ENCODE measurements at regions not wholly inside any gene's neighbourhood (a gene's known extent, or its start where the extent isn't known, plus 50 kb on each side); places are given as distances from the start of the nearest gene placed in this dataset.
A peak's percentile ranks its signal among the peaks of the same experiment; 100 is the strongest.

- H3K4me1 ChIP-seq = no peaks in the 10 kb centered on the region
- no peak for DNase-seq
- H3K27me3 ChIP-seq = no peaks in the 10 kb centered on the region
- no peak overlapping the region for H3K27ac ChIP-seq
- no peaks in the 10 kb centered on the region for H3K36me3 ChIP-seq
- TF ChIP-seq CTCF (IDR thresholded peaks at IDR 0.05) = no peak
- no peak for TF ChIP-seq POLR2A (IDR thresholded peaks at IDR 0.05)
- intact Hi-C loops (cut with DNase I; ENCODE audit: low total_unique reads) = no loop called here
- H3K9me3 ChIP-seq = no peaks in the 10 kb centered on the region
- no peak overlapping the region for H3K4me3 ChIP-seq
These were observed 401.5 kb downstream of the TDRD3 start for GRCh38 chr13:60798503-60798902.

- no peaks in the 10 kb centered on the region for H3K27me3 ChIP-seq
- no peak overlapping the region for H3K27ac ChIP-seq
- H3K4me3 ChIP-seq = no peak overlapping the region
- H3K9me3 ChIP-seq = no peaks in the 10 kb centered on the region
- DNase-seq = no peak
- no peaks in the 10 kb centered on the region for H3K36me3 ChIP-seq
- no peak for TF ChIP-seq POLR2A (IDR thresholded peaks at IDR 0.05)
- no peak for TF ChIP-seq CTCF (IDR thresholded peaks at IDR 0.05)
- intact Hi-C loops (cut with DNase I; ENCODE audit: low total_unique reads) = no loop called here
- no peaks in the 10 kb centered on the region for H3K4me1 ChIP-seq
These were observed 400.1 kb downstream of the TDRD3 start for GRCh38 chr13:60797112-60797511.

GRCh38 chr13:60794751-60795150 is 397.7 kb downstream of the TDRD3 start:
- Histone ChIP-seq H3K27ac (no peak overlapping the region), H3K4me3 (no peak overlapping the region), H3K9me3 (no peaks in the 10 kb centered on the region), H3K4me1 (peaks cover 3 to 9% of the 10 kb centered on the region in 2 donors), H3K36me3 (no peaks in the 10 kb centered on the region), H3K27me3 (no peaks in the 10 kb centered on the region)
- no peak for DNase-seq
- TF ChIP-seq POLR2A (IDR thresholded peaks at IDR 0.05) (no peak), CTCF (IDR thresholded peaks at IDR 0.05) (no peak)
- intact Hi-C loops (cut with DNase I; ENCODE audit: low total_unique reads) = no loop called here

- TF ChIP-seq POLR2A (IDR thresholded peaks at IDR 0.05) (no peak), CTCF (IDR thresholded peaks at IDR 0.05) (no peak)
- Histone ChIP-seq H3K9me3 (no peaks in the 10 kb centered on the region), H3K36me3 (no peaks in the 10 kb centered on the region), H3K4me1 (peaks cover 3 to 10% of the 10 kb centered on the region in 2 donors), H3K4me3 (no peak overlapping the region), H3K27me3 (no peaks in the 10 kb centered on the region), H3K27ac (peak overlapping the region; percentile 35 to 71)
- intact Hi-C loops (cut with DNase I; ENCODE audit: low total_unique reads) = no loop called here
- peak; percentile 18 to 32 for DNase-seq
These were observed 393.6 kb downstream of the TDRD3 start for GRCh38 chr13:60790620-60791019.

- Histone ChIP-seq H3K4me1 (peaks cover 3 to 10% of the 10 kb centered on the region in 2 donors), H3K27ac (no peak overlapping the region), H3K4me3 (no peak overlapping the region), H3K36me3 (no peaks in the 10 kb centered on the region), H3K9me3 (no peaks in the 10 kb centered on the region), H3K27me3 (no peaks in the 10 kb centered on the region)
- DNase-seq = peak; percentile 19 to 33
- TF ChIP-seq POLR2A (IDR thresholded peaks at IDR 0.05) = no peak
- TF ChIP-seq CTCF (IDR thresholded peaks at IDR 0.05) = no peak
- intact Hi-C loops (cut with DNase I; ENCODE audit: low total_unique reads) = no loop called here
These were observed 391.3 kb downstream of the TDRD3 start for GRCh38 chr13:60788156-60788829.
